ENCODE measurements at regions not wholly inside any gene's neighbourhood (a gene's known extent, or its start where the extent isn't known, plus 50 kb on each side); places are given as distances from the start of the nearest gene placed in this dataset.

DNA sequence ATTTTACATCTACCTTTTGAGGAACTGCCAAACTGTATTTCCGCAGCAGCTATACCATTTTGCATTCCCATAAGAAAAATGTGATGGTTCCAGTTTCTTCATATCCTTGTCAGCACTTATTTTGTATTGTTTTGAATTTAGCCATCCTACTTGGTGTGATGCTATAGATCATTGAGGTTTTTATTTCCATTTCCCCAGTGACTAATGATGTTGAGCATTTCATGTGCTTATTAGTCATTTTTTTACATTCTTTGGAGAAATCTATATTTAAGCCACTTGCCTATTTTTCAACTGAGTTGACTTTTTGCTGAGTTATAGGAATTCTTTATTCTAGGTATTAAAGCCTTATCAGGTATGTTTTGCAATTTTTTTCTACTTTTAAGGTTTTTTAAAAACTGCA, 347.6 kb upstream of the RARB start:
- Histone ChIP-seq H2AFZ (ENCODE audit: insufficient read depth, low read depth, low read length, poor library complexity, severe bottlenecking) (no peak overlapping the region), H3K4me2 (replicated peaks; ENCODE audit: extremely low read depth, low read length, poor library complexity, severe bottlenecking) (no peak overlapping the region), H3K27me3 (ENCODE audit: control insufficient read depth in 2 of 2, insufficient read depth in 2 of 2, low read length in 2 of 2) (no peaks in the 10 kb centered on the region), H3K9ac (ENCODE audit: insufficient read depth, low read length, poor library complexity, severe bottlenecking) (no peak overlapping the region), H3K9me3 (replicated peaks in 1 of 2; ENCODE audit: control insufficient read depth in 1 of 2, insufficient read depth in 1 of 2, low read length in 2 of 2) (no peaks in the 10 kb centered on the region), H3K36me3 (replicated peaks in 1 of 2; ENCODE audit: control insufficient read depth in 1 of 2, insufficient read depth in 2 of 2, low read length in 2 of 2) (no peaks in the 10 kb centered on the region), H3K79me2 (ENCODE audit: insufficient read depth, low read length) (no peaks in the 10 kb centered on the region), H4K20me1 (ENCODE audit: insufficient read depth, low read length) (no peaks in the 10 kb centered on the region), H3K4me1 (ENCODE audit: control insufficient read depth in 1 of 2, insufficient read depth in 2 of 2, low read length in 2 of 2) (no peaks in the 10 kb centered on the region), H3K4me3 (replicated peaks in 1 of 3; ENCODE audit: low read depth in 2 of 3, low read length in 3 of 3) (no peak overlapping the region), H3K27ac (ENCODE audit: low read depth in 1 of 2, low read length in 2 of 2) (no peak overlapping the region)
- Mint-ChIP-seq H3K4me3 (no peak overlapping the region), H3K9me3 (peaks cover 0 to 4% (median 1%) of the 10 kb centered on the region in 7 donors), H3K27me3 (ENCODE audit: low read depth in 3 of 3) (peaks cover 0 to 1% (median 0%) of the 10 kb centered on the region in 3 donors), H3K36me3 (no peaks in the 10 kb centered on the region), H3K27ac (no peak overlapping the region), H3K4me1 (no peaks in the 10 kb centered on the region)
- DNase-seq = no peak
- WGBS (ENCODE audit: insufficient coverage) = no CpG with 5 or more reads among the region's 1 CpG
- intact Hi-C loops (cut with micrococcal nuclease) = no loop called here
- TF ChIP-seq, protein P1, sequence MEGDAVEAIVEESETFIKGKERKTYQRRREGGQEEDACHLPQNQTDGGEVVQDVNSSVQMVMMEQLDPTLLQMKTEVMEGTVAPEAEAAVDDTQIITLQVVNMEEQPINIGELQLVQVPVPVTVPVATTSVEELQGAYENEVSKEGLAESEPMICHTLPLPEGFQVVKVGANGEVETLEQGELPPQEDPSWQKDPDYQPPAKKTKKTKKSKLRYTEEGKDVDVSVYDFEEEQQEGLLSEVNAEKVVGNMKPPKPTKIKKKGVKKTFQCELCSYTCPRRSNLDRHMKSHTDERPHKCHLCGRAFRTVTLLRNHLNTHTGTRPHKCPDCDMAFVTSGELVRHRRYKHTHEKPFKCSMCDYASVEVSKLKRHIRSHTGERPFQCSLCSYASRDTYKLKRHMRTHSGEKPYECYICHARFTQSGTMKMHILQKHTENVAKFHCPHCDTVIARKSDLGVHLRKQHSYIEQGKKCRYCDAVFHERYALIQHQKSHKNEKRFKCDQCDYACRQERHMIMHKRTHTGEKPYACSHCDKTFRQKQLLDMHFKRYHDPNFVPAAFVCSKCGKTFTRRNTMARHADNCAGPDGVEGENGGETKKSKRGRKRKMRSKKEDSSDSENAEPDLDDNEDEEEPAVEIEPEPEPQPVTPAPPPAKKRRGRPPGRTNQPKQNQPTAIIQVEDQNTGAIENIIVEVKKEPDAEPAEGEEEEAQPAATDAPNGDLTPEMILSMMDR (IDR thresholded peaks at IDR 0.05) = no peak

DNA sequence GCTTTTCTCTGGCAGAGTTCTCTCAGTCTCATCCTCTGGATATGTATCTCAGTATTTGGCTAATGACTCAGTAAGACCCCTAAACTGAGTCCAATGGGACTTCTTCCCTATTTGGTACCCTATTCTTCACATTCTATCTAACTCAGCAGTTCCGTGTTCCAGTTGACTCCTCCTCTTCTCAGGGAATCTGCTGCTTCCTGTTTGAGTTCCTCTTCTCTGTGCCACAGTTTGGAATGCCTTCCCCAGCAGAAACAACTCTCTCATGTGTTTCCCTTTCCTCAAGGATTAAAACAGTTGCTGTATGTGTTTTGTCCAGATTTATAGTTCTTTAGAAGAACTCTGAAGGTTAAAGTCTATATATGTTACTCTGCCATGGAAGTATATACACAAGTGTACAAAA, 344.0 kb upstream of the RARB start:
- Histone ChIP-seq H3K27ac (ENCODE audit: low read depth in 1 of 2, low read length in 2 of 2) (no peak overlapping the region), H3K79me2 (ENCODE audit: insufficient read depth, low read length) (no peaks in the 10 kb centered on the region), H3K4me3 (replicated peaks in 1 of 3; ENCODE audit: low read depth in 2 of 3, low read length in 3 of 3) (no peak overlapping the region), H3K36me3 (replicated peaks in 1 of 2; ENCODE audit: control insufficient read depth in 1 of 2, insufficient read depth in 2 of 2, low read length in 2 of 2) (no peaks in the 10 kb centered on the region), H3K4me1 (ENCODE audit: control insufficient read depth in 1 of 2, insufficient read depth in 2 of 2, low read length in 2 of 2) (no peaks in the 10 kb centered on the region), H4K20me1 (ENCODE audit: insufficient read depth, low read length) (no peaks in the 10 kb centered on the region), H3K9ac (ENCODE audit: insufficient read depth, low read length, poor library complexity, severe bottlenecking) (no peak overlapping the region), H3K27me3 (ENCODE audit: control insufficient read depth in 2 of 2, insufficient read depth in 2 of 2, low read length in 2 of 2) (no peaks in the 10 kb centered on the region), H2AFZ (ENCODE audit: insufficient read depth, low read depth, low read length, poor library complexity, severe bottlenecking) (no peak overlapping the region), H3K9me3 (replicated peaks in 1 of 2; ENCODE audit: control insufficient read depth in 1 of 2, insufficient read depth in 1 of 2, low read length in 2 of 2) (no peaks in the 10 kb centered on the region), H3K4me2 (replicated peaks; ENCODE audit: extremely low read depth, low read length, poor library complexity, severe bottlenecking) (no peak overlapping the region)
- intact Hi-C loops (cut with micrococcal nuclease) = no loop called here
- peaks cover 0 to 5% (median 2%) of the 10 kb centered on the region in 7 donors for H3K9me3 Mint-ChIP-seq
- TF ChIP-seq, protein P1 (IDR thresholded peaks at IDR 0.05) = no peak
- H3K36me3 Mint-ChIP-seq = no peaks in the 10 kb centered on the region
- H3K27ac Mint-ChIP-seq = no peak overlapping the region
- no peak for DNase-seq
- peaks cover 0 to 1% (median 0%) of the 10 kb centered on the region in 3 donors for H3K27me3 Mint-ChIP-seq (ENCODE audit: low read depth in 3 of 3)
- WGBS (ENCODE audit: insufficient coverage) = 46% methylated on average over 1 of the region's 1 CpG
- no peak overlapping the region for H3K4me3 Mint-ChIP-seq
- H3K4me1 Mint-ChIP-seq = no peaks in the 10 kb centered on the region

Measured in CD14-positive monocyte (primary cell).